NCI-H1105 treated with DMSO at 0.1 percent for 48 hours (cell line): ENCODE measurements at regions not wholly inside any gene's neighbourhood (a gene's known extent, or its start where the extent isn't known, plus 50 kb on each side); places are given as distances from the start of the nearest gene placed in this dataset.
"Not testable (repeated sequence)": the region's sequence is repeated elsewhere in the genome, so short reads cannot be mapped to it uniquely, and the experiment has no call there.

Source experiments
- DNase-seq: peaks from one replicate; lab custom pipeline; 2025; lab: John Stamatoyannopoulos, UW

DNA sequence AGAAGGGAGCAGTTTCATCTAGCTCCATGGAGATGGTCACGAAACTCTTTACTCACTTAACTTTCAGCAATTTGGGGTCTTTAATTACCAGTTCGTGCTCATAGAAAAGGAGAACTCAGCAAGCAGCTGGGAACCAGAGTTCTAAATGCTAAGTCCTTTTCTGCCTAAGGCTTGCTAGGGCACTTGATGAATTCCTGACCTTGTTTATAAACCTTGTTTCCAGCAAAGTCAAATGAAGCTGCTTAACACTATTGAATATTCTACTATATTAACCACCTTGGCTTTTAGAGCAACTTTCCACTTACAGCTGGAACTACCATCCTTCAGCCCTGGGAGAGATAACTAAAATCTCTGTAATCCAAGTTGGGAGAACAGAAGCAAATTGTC, 79.5 kb upstream of the TSC22D2 start:
- DNase-seq, result no peak

- DNase-seq, result no peak
These were observed 80.1 kb upstream of the TSC22D2 start for GRCh38 chr3:150327678-150328653.

DNA sequence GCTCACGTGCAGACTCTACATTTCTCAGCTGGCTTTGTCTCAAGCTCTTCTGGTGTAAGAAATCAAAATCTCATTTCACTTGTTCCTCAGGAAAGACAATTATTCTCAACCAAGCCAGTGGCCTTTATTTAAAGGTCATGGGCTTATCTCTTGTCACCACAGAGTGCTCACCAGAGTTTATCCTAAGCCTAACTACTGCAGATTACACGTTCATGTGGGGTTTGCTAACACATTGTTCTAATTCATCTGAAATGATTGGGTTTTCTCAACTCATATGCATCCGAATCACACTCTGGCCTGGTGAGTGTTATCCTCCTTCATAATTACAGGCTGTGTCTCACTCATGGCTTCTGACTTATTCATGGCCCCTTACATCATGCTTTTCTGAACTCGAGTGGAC, 83.3 kb upstream of the TSC22D2 start:
- no peak for DNase-seq

GRCh38 chr3:150324245-150324644, 83.9 kb upstream of the TSC22D2 start:
- DNase-seq, result no peak

GRCh38 chr3:150323770-150324169, 84.3 kb upstream of the TSC22D2 start:
- no peak for DNase-seq

- not testable (repeated sequence) for DNase-seq
These were observed 85.0 kb upstream of the TSC22D2 start for GRCh38 chr3:150323091-150323490.

DNA sequence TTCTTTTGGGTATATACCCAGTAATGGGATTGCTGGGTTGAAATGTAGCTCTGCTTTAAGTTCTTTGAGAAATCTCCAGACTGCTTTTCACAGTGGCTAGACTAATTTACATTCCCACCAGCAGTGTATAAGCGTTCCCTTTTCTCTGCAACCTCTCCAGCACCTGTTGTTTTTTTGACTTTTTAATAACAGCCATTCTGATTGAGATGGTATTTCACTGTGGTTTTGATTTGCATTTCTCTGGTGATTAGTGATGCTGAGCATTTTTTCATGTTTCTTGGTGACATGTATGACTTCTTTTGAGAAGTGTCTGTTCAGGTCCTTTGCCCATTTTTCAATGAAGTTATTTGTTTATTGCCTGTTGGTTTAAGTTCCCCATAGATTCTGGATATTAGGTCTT, 87.1 kb upstream of the TSC22D2 start:
- not testable (repeated sequence) for DNase-seq

DNA sequence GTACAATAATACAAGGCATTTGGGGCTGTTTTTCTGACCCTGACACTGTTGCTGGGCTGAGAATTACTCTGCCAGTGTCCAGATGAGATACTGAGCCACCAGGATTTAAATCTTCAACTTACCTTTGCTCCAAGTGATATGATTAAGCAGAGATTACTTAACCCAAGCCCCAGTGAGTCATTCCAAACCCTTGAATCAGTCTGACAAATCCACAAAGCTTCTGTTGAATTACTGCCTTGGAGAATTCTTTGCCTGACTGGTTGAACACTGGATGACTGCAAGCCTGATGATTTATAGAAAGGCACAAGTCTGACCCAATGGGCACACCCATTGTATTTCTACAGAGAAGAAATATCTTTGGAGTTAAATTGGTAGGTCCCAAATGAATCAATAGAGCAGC, 88.2 kb upstream of the TSC22D2 start:
- no peak for DNase-seq

DNA sequence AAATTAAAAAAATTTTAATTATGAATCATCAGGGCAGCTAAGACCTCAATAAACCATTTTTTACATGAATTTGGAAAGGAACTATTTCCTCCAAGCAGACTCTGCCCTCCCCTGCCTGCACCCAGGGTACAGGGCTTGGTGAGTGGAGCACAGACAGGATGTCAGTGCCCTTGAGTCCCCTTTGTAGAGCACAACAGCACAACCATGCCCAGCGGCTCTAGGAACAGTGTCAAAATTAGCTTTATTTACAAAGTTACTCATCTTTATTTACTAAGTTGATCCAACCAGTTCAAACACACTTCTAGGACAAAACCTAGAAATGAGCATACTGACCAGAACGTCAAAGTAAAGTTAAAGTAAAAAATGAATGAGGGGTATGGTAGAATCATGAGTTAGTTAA, 90.6 kb upstream of the TSC22D2 start:
- DNase-seq, result no peak

DNA sequence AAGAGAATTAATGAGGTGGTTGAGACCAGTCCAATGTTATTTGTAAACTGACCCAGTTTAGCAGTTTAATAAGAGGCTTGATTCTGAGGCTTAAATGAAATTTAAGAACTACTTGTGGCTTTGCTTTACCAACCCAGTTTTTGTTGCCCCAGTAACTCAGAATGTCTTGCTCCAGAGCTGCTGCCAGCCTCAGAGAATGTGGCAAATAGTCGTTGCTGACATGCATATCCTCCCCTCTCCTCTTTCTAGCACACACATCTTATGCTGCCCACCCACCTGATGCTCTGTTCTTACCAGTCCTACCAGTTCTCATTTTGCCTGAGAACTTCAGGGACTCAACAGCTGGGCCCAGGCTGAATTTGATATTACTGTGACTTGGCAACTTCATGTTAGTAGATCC, 92.4 kb upstream of the TSC22D2 start:
- DNase-seq, result no peak

- DNase-seq, result no peak
These were observed 93.7 kb upstream of the TSC22D2 start for GRCh38 chr3:150314248-150315004.

DNA sequence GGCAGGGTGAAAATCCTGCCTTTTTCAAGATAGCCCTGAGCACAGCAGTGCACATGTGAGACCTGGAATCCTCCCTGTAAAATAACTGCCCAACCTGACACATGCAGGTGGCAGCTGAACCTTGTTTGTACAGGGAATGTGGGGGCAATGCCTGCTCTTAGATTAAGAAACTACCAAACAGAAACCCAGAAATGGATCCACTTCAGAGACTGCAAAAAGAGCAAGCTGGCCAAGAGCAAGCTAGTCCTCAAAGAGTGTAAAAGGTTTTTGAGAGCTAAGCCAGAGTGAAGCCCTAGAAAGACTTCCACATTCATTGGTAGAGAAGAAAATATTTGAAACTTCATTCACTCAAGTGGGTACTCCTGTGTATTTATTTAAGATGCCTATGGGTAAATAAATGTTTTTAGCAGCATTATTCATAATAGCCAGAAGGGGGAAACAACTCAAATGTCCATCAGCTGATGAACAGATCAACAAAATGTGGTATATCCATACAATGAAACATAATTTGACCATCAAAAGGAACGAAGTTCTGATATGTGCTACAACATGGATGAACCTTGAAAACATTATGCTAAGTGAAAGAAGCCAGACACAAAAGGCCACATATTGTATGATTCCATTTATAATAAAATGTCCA, 96.0 kb upstream of the TSC22D2 start:
- DNase-seq, result no peak

DNA sequence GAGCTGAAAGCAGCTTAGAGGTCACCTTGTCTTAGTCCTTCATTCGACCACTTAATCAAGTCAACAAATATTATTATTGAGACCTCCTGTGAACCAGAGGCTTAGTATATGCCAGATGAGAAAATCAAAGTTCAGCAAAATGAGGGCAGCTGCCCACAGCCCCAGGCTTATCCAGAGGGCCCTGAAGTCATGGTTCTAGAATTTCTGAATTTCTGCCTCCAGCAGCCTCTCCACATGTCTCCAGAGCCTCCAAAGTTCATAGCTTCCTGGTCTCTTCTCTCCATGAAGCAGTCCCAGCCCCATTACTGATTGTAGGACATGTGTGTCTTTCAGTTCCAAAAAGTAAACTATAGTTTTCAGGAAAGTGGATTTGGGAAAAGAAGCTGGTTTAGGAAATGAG, 96.9 kb upstream of the TSC22D2 start:
- no peak for DNase-seq

- DNase-seq, result no peak
These were observed 98.5 kb upstream of the TSC22D2 start for GRCh38 chr3:150309557-150309956.

GRCh38 chr3:150309257-150309542, 98.9 kb upstream of the TSC22D2 start:
- DNase-seq, result no peak

- no peak for DNase-seq
These were observed 99.4 kb upstream of the TSC22D2 start for GRCh38 chr3:150308481-150309256.

GRCh38 chr3:150308037-150308319, 100.1 kb upstream of the TSC22D2 start:
- no peak for DNase-seq

- no peak for DNase-seq
These were observed 100.6 kb upstream of the TSC22D2 start for GRCh38 chr3:150307311-150308036.

- no peak for DNase-seq
These were observed 101.2 kb upstream of the TSC22D2 start for GRCh38 chr3:150306906-150307305.

- no peak for DNase-seq
These were observed 102.0 kb upstream of the TSC22D2 start for GRCh38 chr3:150306083-150306482.

DNA sequence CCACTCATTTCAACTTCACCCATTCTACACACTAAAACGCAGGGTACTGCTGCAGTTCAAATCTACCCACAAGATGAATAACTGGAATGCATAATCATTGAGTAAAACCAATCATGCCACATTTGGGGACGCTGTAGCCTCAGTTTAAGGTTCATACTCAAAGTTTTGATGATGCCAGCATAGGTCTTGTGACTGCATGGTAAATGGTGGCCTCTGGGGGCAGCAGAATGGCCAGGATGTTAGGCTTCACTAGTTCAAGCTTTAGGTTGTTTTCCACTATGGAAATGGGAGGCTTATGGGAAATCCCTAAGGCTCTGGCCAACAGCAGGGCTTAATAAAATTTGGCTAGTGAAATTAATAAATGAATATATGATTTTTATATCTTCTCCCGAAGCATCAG, 104.3 kb upstream of the TSC22D2 start:
- DNase-seq, result no peak

DNA sequence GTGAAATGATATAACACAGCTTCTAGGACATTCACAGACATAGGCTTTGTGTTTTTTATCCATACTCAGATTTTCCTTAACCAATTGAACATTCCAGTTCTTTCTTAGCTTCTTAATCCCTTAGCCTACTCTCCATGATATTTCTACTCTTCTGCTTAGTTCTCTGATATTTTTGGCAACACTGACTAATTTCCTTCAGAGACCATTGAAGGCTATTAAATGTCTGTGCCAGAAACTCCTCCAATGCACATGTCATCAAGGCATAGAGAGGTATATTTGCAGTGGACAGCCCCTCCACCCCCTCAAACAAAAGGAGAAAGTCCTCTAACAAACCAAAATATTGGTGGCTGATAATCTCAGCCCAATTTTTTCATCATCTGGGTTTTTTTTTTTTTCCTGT, 105.9 kb upstream of the TSC22D2 start:
- no peak for DNase-seq
